ENCODE measurements at regions not wholly inside any gene's neighbourhood (a gene's known extent, or its start where the extent isn't known, plus 50 kb on each side); places are given as distances from the start of the nearest gene placed in this dataset.

- Histone ChIP-seq H3K9me3 (no peaks in the 10 kb centered on the region), H3K27ac (peak overlapping the region in 1 of 5 donors; percentile 65), H3K36me3 (no peaks in the 10 kb centered on the region), H3K4me3 (no peak overlapping the region), H3K27me3 (no peaks in the 10 kb centered on the region), H3K4me1 (no peaks in the 10 kb centered on the region)
- no peak for DNase-seq
- TF ChIP-seq EP300 (IDR thresholded peaks at IDR 0.05) (no peak), POLR2AphosphoS5 (IDR thresholded peaks at IDR 0.05) (no peak), POLR2A (IDR thresholded peaks at IDR 0.05) (no peak), CTCF (IDR thresholded peaks at IDR 0.05) (no peak)
- intact Hi-C loops (cut with DNase I; ENCODE audit: low total_unique reads): no loop called here
- WGBS, 5 donors: 92 to 97% (median 93%) methylated on average over 3 of the region's 3 CpGs
Observed at GRCh38 chr9:13484186-13484585, 204.7 kb upstream of the MPDZ start.

- H3K9me3 ChIP-seq: peaks cover 0 to 6% (median 0%) of the 10 kb centered on the region in 4 donors
- intact Hi-C loops (cut with DNase I; ENCODE audit: low total_unique reads): no loop called here
- TF ChIP-seq CTCF (IDR thresholded peaks at IDR 0.05) (no peak), POLR2A (IDR thresholded peaks at IDR 0.05) (no peak), EP300 (IDR thresholded peaks at IDR 0.05) (no peak), POLR2AphosphoS5 (IDR thresholded peaks at IDR 0.05) (no peak)
Observed at GRCh38 chr9:13481274-13481673, 201.8 kb upstream of the MPDZ start.

GRCh38 chr9:13480693-13481092 lies 201.2 kb upstream of the MPDZ start:
- Histone ChIP-seq H3K4me3 (no peak overlapping the region), H3K36me3 (no peaks in the 10 kb centered on the region), H3K27ac (no peak overlapping the region), H3K4me1 (no peaks in the 10 kb centered on the region), H3K27me3 (no peaks in the 10 kb centered on the region), H3K9me3 (peaks cover 0 to 12% (median 3%) of the 10 kb centered on the region in 4 donors)
- WGBS, 5 donors: 80 to 96% (median 94%) methylated on average over 3 of the region's 3 CpGs
- TF ChIP-seq CTCF (IDR thresholded peaks at IDR 0.05) (no peak), POLR2AphosphoS5 (IDR thresholded peaks at IDR 0.05) (no peak), EP300 (IDR thresholded peaks at IDR 0.05) (no peak), POLR2A (IDR thresholded peaks at IDR 0.05) (no peak)
- intact Hi-C loops (cut with DNase I; ENCODE audit: low total_unique reads): no loop called here
- no peak for DNase-seq

More at GRCh38 chr9:13481274-13481673, 201.8 kb upstream of the MPDZ start:
- no peak for DNase-seq
- no peaks in the 10 kb centered on the region for H3K27me3 ChIP-seq
- no peak overlapping the region for H3K4me3 ChIP-seq
- H3K36me3 ChIP-seq: no peaks in the 10 kb centered on the region
- H3K27ac ChIP-seq: no peak overlapping the region
- H3K4me1 ChIP-seq: no peaks in the 10 kb centered on the region

- intact Hi-C loops (cut with DNase I; ENCODE audit: low total_unique reads): no loop called here
- no peaks in the 10 kb centered on the region for H3K36me3 ChIP-seq
- TF ChIP-seq CTCF (IDR thresholded peaks at IDR 0.05) (no peak), POLR2AphosphoS5 (IDR thresholded peaks at IDR 0.05) (no peak), POLR2A (IDR thresholded peaks at IDR 0.05) (no peak), EP300 (IDR thresholded peaks at IDR 0.05) (no peak)
- no peak for DNase-seq
- H3K4me1 ChIP-seq: no peaks in the 10 kb centered on the region
- no peak overlapping the region for H3K27ac ChIP-seq
- H3K4me3 ChIP-seq: no peak overlapping the region
- peaks cover 5 to 24% (median 13%) of the 10 kb centered on the region in 4 donors for H3K9me3 ChIP-seq
- H3K27me3 ChIP-seq: no peaks in the 10 kb centered on the region
Observed at GRCh38 chr9:13479096-13479495, 199.6 kb upstream of the MPDZ start.

Measured in stomach (tissue), 8 donors.